ENCODE measurements at regions not wholly inside any gene's neighbourhood (a gene's known extent, or its start where the extent isn't known, plus 50 kb on each side); places are given as distances from the start of the nearest gene placed in this dataset.

DNA sequence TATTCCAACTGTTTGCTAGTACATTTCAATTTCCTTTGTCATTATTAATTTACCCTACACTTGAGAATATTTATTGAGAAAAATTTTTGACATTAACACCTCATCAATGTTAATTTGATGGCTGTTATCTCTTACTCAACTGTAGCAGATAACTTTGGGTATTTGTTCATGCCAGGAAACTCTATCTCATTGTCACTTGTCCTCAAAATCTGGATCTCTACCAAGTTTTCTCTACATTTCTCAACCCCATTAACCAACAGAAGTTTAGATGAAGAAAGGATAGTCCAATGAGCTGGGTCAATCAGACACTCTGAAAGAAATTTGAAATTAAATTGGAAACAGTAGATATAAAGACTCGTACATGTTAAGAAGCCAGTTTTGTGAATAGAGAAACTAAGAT, 395.3 kb downstream of the TUSC1 start:
- DNase-seq = no peak
- Histone ChIP-seq H4K5ac (ENCODE audit: low read length) (no peak overlapping the region), H3K36me3 (ENCODE audit: control insufficient read depth, insufficient read depth, low read length) (no peaks in the 10 kb centered on the region), H3K4me3 (ENCODE audit: low read length) (no peak overlapping the region), H3K56ac (ENCODE audit: low read length) (no peak overlapping the region), H3K4ac (ENCODE audit: low read depth, low read length) (no peak overlapping the region), H2BK120ac (ENCODE audit: low read depth, low read length) (no peak overlapping the region), H3K9ac (ENCODE audit: low read length) (no peak overlapping the region), H3K18ac (ENCODE audit: low read length) (no peak overlapping the region), H3K23ac (ENCODE audit: low read length) (no peak overlapping the region), H2BK5ac (ENCODE audit: low read length) (no peak overlapping the region), H2AK5ac (ENCODE audit: low read length) (no peak overlapping the region), H3K27me3 (ENCODE audit: insufficient read depth, low read length, poor library complexity) (no peaks in the 10 kb centered on the region), H3K79me2 (ENCODE audit: control insufficient read depth, insufficient read depth, low read length) (no peaks in the 10 kb centered on the region), H3K79me1 (ENCODE audit: low read length) (no peaks in the 10 kb centered on the region), H3K4me1 (ENCODE audit: control insufficient read depth, low read depth, low read length) (no peaks in the 10 kb centered on the region), H2BK15ac (replicated peaks; ENCODE audit: low read depth) (no peak overlapping the region), H3K4me2 (ENCODE audit: low read length) (no peak overlapping the region), H4K8ac (ENCODE audit: low read depth, low read length) (no peak overlapping the region), H3K27ac (ENCODE audit: low read depth, low read length) (no peak overlapping the region)
- WGBS (ENCODE audit: extremely low coverage, insufficient coverage, low lambda C conversion rate) = no CpG with 5 or more reads among the region's 1 CpG

DNA sequence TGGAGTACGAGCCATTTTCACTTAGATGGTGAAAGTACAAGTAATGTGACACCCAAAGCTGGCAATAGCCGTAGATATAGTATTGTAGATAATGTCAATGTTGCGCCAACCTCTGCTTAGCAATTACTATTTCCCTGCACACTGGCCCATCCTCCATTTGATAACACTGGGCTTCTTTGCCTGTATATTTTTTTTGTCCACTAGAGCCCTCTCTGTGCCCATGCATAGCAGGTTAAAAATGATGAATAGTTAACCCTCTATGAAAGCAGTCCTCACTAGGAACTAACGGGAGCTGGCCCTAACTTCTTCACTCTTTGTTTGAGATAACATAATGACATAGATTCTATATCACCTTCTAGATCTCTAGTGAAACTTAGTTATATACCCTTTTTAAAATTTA, 416.8 kb downstream of the TUSC1 start:
- H3K4me2 ChIP-seq (ENCODE audit: low read length) = no peak overlapping the region
- no peaks in the 10 kb centered on the region for H3K79me2 ChIP-seq (ENCODE audit: control insufficient read depth, insufficient read depth, low read length)
- H4K5ac ChIP-seq (ENCODE audit: low read length) = no peak overlapping the region
- no peak overlapping the region for H4K8ac ChIP-seq (ENCODE audit: low read depth, low read length)
- H3K27ac ChIP-seq (ENCODE audit: low read depth, low read length) = no peak overlapping the region
- WGBS (ENCODE audit: extremely low coverage, insufficient coverage, low lambda C conversion rate) = no CpG with 5 or more reads among the region's 4 CpGs
- H3K23ac ChIP-seq (ENCODE audit: low read length) = no peak overlapping the region
- H3K4me3 ChIP-seq (ENCODE audit: low read length) = no peak overlapping the region
- H3K27me3 ChIP-seq (ENCODE audit: insufficient read depth, low read length, poor library complexity) = no peaks in the 10 kb centered on the region
- no peak overlapping the region for H2BK15ac ChIP-seq (replicated peaks; ENCODE audit: low read depth)
- no peaks in the 10 kb centered on the region for H3K79me1 ChIP-seq (ENCODE audit: low read length)
- no peak overlapping the region for H3K4ac ChIP-seq (ENCODE audit: low read depth, low read length)
- H3K18ac ChIP-seq (ENCODE audit: low read length) = no peak overlapping the region
- H2AK5ac ChIP-seq (ENCODE audit: low read length) = no peak overlapping the region
- no peak overlapping the region for H3K56ac ChIP-seq (ENCODE audit: low read length)
- H3K4me1 ChIP-seq (ENCODE audit: control insufficient read depth, low read depth, low read length) = no peaks in the 10 kb centered on the region
- peak; percentile 4 for DNase-seq
- H3K36me3 ChIP-seq (ENCODE audit: control insufficient read depth, insufficient read depth, low read length) = no peaks in the 10 kb centered on the region
- no peak overlapping the region for H3K9ac ChIP-seq (ENCODE audit: low read length)
- no peak overlapping the region for H2BK120ac ChIP-seq (ENCODE audit: low read depth, low read length)
- no peak overlapping the region for H2BK5ac ChIP-seq (ENCODE audit: low read length)

DNA sequence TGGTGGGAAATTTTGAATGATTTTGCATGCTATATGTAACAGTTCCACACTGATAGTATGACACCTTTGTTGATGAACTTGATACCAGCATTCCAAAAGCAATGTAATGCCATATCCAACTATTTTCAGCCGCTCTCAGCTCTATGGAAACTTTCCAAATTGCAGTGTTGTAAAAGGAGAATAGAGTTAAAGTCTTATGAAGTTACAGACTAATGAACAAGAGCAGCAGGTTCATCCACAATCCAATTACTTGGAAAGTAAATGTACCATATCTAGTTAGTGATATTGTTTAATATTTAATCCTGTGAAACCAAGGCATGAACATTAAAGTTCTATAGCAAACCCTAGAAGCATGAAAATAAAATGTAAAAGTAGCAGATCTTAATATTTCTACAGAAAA, 418.2 kb downstream of the TUSC1 start:
- H2BK120ac ChIP-seq (ENCODE audit: low read depth, low read length) = no peak overlapping the region
- WGBS (ENCODE audit: extremely low coverage, insufficient coverage, low lambda C conversion rate) = no CpG with 5 or more reads among the region's 1 CpG
- no peak overlapping the region for H2AK5ac ChIP-seq (ENCODE audit: low read length)
- no peak overlapping the region for H3K4ac ChIP-seq (ENCODE audit: low read depth, low read length)
- no peak overlapping the region for H3K4me2 ChIP-seq (ENCODE audit: low read length)
- no peak overlapping the region for H3K9ac ChIP-seq (ENCODE audit: low read length)
- H3K18ac ChIP-seq (ENCODE audit: low read length) = no peak overlapping the region
- no peak overlapping the region for H4K8ac ChIP-seq (ENCODE audit: low read depth, low read length)
- no peak overlapping the region for H3K23ac ChIP-seq (ENCODE audit: low read length)
- no peaks in the 10 kb centered on the region for H3K4me1 ChIP-seq (ENCODE audit: control insufficient read depth, low read depth, low read length)
- H3K79me2 ChIP-seq (ENCODE audit: control insufficient read depth, insufficient read depth, low read length) = no peaks in the 10 kb centered on the region
- H3K56ac ChIP-seq (ENCODE audit: low read length) = no peak overlapping the region
- H2BK5ac ChIP-seq (ENCODE audit: low read length) = no peak overlapping the region
- H4K5ac ChIP-seq (ENCODE audit: low read length) = no peak overlapping the region
- H3K27ac ChIP-seq (ENCODE audit: low read depth, low read length) = no peak overlapping the region
- no peak for DNase-seq
- H3K4me3 ChIP-seq (ENCODE audit: low read length) = no peak overlapping the region
- no peak overlapping the region for H2BK15ac ChIP-seq (replicated peaks; ENCODE audit: low read depth)
- H3K27me3 ChIP-seq (ENCODE audit: insufficient read depth, low read length, poor library complexity) = no peaks in the 10 kb centered on the region
- H3K79me1 ChIP-seq (ENCODE audit: low read length) = no peaks in the 10 kb centered on the region
- H3K36me3 ChIP-seq (ENCODE audit: control insufficient read depth, insufficient read depth, low read length) = no peaks in the 10 kb centered on the region

DNA sequence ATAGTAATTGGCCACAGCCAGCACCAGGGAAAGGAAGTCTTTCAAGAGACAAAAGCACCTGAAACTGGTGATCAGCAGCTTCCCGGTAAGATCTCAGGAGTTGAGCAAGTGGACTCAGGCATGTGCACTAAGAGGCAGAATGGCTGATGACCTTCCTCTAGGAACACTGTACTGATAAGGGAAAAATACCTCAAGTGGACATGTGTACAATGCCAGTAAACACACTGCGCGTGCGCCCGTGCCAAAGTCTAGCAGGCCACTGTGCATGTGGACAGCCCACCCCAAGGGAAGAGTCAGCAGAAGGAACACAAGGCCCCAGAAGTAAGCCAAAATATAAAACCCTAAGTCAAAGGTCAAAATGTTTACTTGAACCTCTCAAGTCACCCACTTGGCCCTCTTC, 423.0 kb downstream of the TUSC1 start:
- Histone ChIP-seq H3K56ac (ENCODE audit: low read length) (no peak overlapping the region), H3K18ac (ENCODE audit: low read length) (no peak overlapping the region), H3K4me3 (ENCODE audit: low read length) (no peak overlapping the region), H3K79me2 (ENCODE audit: control insufficient read depth, insufficient read depth, low read length) (no peaks in the 10 kb centered on the region), H2AK5ac (ENCODE audit: low read length) (no peak overlapping the region), H3K23ac (ENCODE audit: low read length) (no peak overlapping the region), H3K4me2 (ENCODE audit: low read length) (no peak overlapping the region), H3K4ac (ENCODE audit: low read depth, low read length) (no peak overlapping the region), H3K36me3 (ENCODE audit: control insufficient read depth, insufficient read depth, low read length) (no peaks in the 10 kb centered on the region), H2BK15ac (replicated peaks; ENCODE audit: low read depth) (no peak overlapping the region), H3K79me1 (ENCODE audit: low read length) (no peaks in the 10 kb centered on the region), H3K9ac (ENCODE audit: low read length) (no peak overlapping the region), H3K27ac (ENCODE audit: low read depth, low read length) (no peak overlapping the region), H3K4me1 (ENCODE audit: control insufficient read depth, low read depth, low read length) (no peaks in the 10 kb centered on the region), H4K8ac (ENCODE audit: low read depth, low read length) (no peak overlapping the region), H2BK5ac (ENCODE audit: low read length) (no peak overlapping the region), H2BK120ac (ENCODE audit: low read depth, low read length) (no peak overlapping the region), H3K27me3 (ENCODE audit: insufficient read depth, low read length, poor library complexity) (no peaks in the 10 kb centered on the region), H4K5ac (ENCODE audit: low read length) (no peak overlapping the region)
- no peak for DNase-seq
- no CpG with 5 or more reads among the region's 5 CpGs for WGBS (ENCODE audit: extremely low coverage, insufficient coverage, low lambda C conversion rate)

- H3K4ac ChIP-seq (ENCODE audit: low read depth, low read length) = no peak overlapping the region
- no peak overlapping the region for H3K4me3 ChIP-seq (ENCODE audit: low read length)
- H3K9ac ChIP-seq (ENCODE audit: low read length) = no peak overlapping the region
- H3K18ac ChIP-seq (ENCODE audit: low read length) = no peak overlapping the region
- WGBS (ENCODE audit: extremely low coverage, insufficient coverage, low lambda C conversion rate) = no CpG with 5 or more reads among the region's 2 CpGs
- no peak overlapping the region for H2BK15ac ChIP-seq (replicated peaks; ENCODE audit: low read depth)
- no peak overlapping the region for H3K23ac ChIP-seq (ENCODE audit: low read length)
- no peak overlapping the region for H3K4me2 ChIP-seq (ENCODE audit: low read length)
- no peak overlapping the region for H4K5ac ChIP-seq (ENCODE audit: low read length)
- H3K56ac ChIP-seq (ENCODE audit: low read length) = no peak overlapping the region
- no peak overlapping the region for H2AK5ac ChIP-seq (ENCODE audit: low read length)
- DNase-seq = no peak
- H3K27ac ChIP-seq (ENCODE audit: low read depth, low read length) = no peak overlapping the region
- H2BK120ac ChIP-seq (ENCODE audit: low read depth, low read length) = no peak overlapping the region
- H3K4me1 ChIP-seq (ENCODE audit: control insufficient read depth, low read depth, low read length) = no peaks in the 10 kb centered on the region
- H4K8ac ChIP-seq (ENCODE audit: low read depth, low read length) = no peak overlapping the region
- H3K79me2 ChIP-seq (ENCODE audit: control insufficient read depth, insufficient read depth, low read length) = no peaks in the 10 kb centered on the region
- H3K36me3 ChIP-seq (ENCODE audit: control insufficient read depth, insufficient read depth, low read length) = no peaks in the 10 kb centered on the region
- no peaks in the 10 kb centered on the region for H3K79me1 ChIP-seq (ENCODE audit: low read length)
- H3K27me3 ChIP-seq (ENCODE audit: insufficient read depth, low read length, poor library complexity) = no peaks in the 10 kb centered on the region
- H2BK5ac ChIP-seq (ENCODE audit: low read length) = no peak overlapping the region
Measured at GRCh38 chr9:25254051-25254450, 424.2 kb downstream of the TUSC1 start.

DNA sequence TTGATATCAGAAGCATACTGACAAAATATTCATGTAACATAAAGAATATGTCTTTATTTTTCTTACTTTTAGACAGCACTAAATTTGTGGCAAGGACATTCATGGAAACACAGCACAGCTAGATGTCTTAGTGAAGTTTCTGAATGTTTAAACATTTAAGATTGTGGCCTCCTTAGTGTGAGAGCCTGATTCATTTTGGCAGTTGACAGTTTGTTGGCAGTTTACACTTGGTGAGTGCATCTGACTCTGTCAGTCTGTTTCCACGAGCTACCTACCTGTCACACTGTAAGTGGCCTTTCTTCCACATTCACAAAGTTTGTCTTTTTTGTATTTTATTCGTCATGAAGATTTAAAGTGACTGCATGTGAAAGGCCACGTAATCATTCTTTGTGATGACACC, 436.8 kb downstream of the TUSC1 start:
- H2BK120ac ChIP-seq (ENCODE audit: low read depth, low read length) = no peak overlapping the region
- no peaks in the 10 kb centered on the region for H3K4me1 ChIP-seq (ENCODE audit: control insufficient read depth, low read depth, low read length)
- no CpG with 5 or more reads among the region's 3 CpGs for WGBS (ENCODE audit: extremely low coverage, insufficient coverage, low lambda C conversion rate)
- no peaks in the 10 kb centered on the region for H3K36me3 ChIP-seq (ENCODE audit: control insufficient read depth, insufficient read depth, low read length)
- DNase-seq = no peak
- no peak overlapping the region for H2BK15ac ChIP-seq (replicated peaks; ENCODE audit: low read depth)
- H4K5ac ChIP-seq (ENCODE audit: low read length) = no peak overlapping the region
- no peak overlapping the region for H2AK5ac ChIP-seq (ENCODE audit: low read length)
- H3K9ac ChIP-seq (ENCODE audit: low read length) = no peak overlapping the region
- no peaks in the 10 kb centered on the region for H3K79me1 ChIP-seq (ENCODE audit: low read length)
- no peak overlapping the region for H2BK5ac ChIP-seq (ENCODE audit: low read length)
- H3K79me2 ChIP-seq (ENCODE audit: control insufficient read depth, insufficient read depth, low read length) = no peaks in the 10 kb centered on the region
- no peak overlapping the region for H3K23ac ChIP-seq (ENCODE audit: low read length)
- no peak overlapping the region for H3K4me2 ChIP-seq (ENCODE audit: low read length)
- H3K18ac ChIP-seq (ENCODE audit: low read length) = no peak overlapping the region
- H3K4me3 ChIP-seq (ENCODE audit: low read length) = no peak overlapping the region
- no peak overlapping the region for H3K27ac ChIP-seq (ENCODE audit: low read depth, low read length)
- H3K4ac ChIP-seq (ENCODE audit: low read depth, low read length) = no peak overlapping the region
- no peak overlapping the region for H3K56ac ChIP-seq (ENCODE audit: low read length)
- no peak overlapping the region for H4K8ac ChIP-seq (ENCODE audit: low read depth, low read length)
- H3K27me3 ChIP-seq (ENCODE audit: insufficient read depth, low read length, poor library complexity) = no peaks in the 10 kb centered on the region

Measured in mesendoderm (in vitro differentiated cells).